Ascending aorta (tissue), 2 donors: ENCODE measurements at regions not wholly inside any gene's neighbourhood (a gene's known extent, or its start where the extent isn't known, plus 50 kb on each side); places are given as distances from the start of the nearest gene placed in this dataset.

ENCODE experiments used
- DNase-seq, 2 donors: peaks; one replicate each; pipeline ENCODE4 v3.0.0-alpha.2; 2019; ENCODE audit warnings: low spot score in 2 of 2
- H3K27ac ChIP-seq, 2 donors: fragments of 200-600 bp; sonication (generic); one replicate each; pipeline ENCODE4 v1.5.1; 2016 to 2017; ENCODE audit warnings: mild to moderate bottlenecking in 1 of 2
- H3K27me3 ChIP-seq: fragments of 200-600 bp; sonication (generic); one replicate; pipeline ENCODE4 v1.5.1; 2017
- H3K36me3 ChIP-seq, 2 donors: fragments of 200-600 bp; sonication (generic); one replicate each; pipeline ENCODE4 v1.5.1; 2016
- H3K4me1 ChIP-seq, 2 donors: fragments of 200-600 bp; sonication (generic); one replicate each; pipeline ENCODE4 v1.5.1; 2016 to 2017; ENCODE audit warnings: mild to moderate bottlenecking in 1 of 2
- H3K4me3 ChIP-seq, 2 donors: fragments of 200-600 bp; sonication (generic); one replicate each; pipeline ENCODE4 v1.5.1; 2016 to 2017; ENCODE audit warnings: mild to moderate bottlenecking in 1 of 2
- H3K9me3 ChIP-seq, 2 donors: fragments of 200-600 bp; sonication (generic); one replicate each; pipeline ENCODE4 v1.5.1; 2016
- intact Hi-C: fragments of 100-400 bp; cut with DNase I; formaldehyde crosslinking; loops from one replicate; pipeline ENCODE4 v1.15.1; 2023
- TF ChIP-seq, protein P1 (sequence below), 3 experiments: fragments of 200-600 bp in 2 of 3; fragments of 450-650 bp in 1 of 3; sonication (generic) in 2 of 3; IDR thresholded peaks; one replicate each; pipeline ENCODE4 v1.5.1; 2016 to 2019; ENCODE audit warnings: antibody characterized with exemption in 3 of 3, mild to moderate bottlenecking in 1 of 3, moderate library complexity in 1 of 3

DNA sequence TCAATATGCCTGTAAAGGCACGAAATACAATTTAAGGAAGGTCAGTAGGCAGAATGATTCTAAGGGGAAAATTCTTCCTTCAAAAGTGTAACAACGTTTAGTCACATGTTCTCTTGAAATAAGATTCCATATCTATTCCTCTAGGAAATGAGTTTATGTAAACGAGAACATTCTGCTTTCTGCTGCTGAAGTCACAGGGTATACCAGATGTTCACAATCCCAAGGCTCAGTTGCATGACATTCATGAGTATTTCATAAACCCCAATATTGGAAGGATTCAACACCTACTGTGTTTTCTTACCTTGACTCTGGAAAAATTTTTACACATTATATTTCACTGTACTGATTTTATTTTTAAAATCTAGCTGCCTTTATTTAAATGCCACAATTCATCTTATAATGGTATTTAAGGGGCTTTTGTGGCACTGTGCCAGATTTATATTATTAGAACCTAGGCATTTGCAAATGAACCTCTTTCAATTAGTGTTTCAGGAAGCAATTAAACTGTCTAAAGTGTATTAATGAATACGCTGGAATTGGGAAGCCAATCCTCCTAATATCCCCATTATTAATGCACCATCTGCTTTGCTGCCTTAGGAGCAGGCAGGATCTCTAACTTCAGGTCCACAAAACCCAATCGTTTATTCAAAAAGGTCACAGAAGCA is 542.6 kb upstream of the KLHL29 start:
- Histone ChIP-seq H3K27ac (no peak overlapping the region), H3K27me3 (no peaks in the 10 kb centered on the region), H3K9me3 (no peaks in the 10 kb centered on the region), H3K36me3 (no peaks in the 10 kb centered on the region), H3K4me3 (no peak overlapping the region), H3K4me1 (no peaks in the 10 kb centered on the region)
- no peak for DNase-seq
- TF ChIP-seq, protein P1, sequence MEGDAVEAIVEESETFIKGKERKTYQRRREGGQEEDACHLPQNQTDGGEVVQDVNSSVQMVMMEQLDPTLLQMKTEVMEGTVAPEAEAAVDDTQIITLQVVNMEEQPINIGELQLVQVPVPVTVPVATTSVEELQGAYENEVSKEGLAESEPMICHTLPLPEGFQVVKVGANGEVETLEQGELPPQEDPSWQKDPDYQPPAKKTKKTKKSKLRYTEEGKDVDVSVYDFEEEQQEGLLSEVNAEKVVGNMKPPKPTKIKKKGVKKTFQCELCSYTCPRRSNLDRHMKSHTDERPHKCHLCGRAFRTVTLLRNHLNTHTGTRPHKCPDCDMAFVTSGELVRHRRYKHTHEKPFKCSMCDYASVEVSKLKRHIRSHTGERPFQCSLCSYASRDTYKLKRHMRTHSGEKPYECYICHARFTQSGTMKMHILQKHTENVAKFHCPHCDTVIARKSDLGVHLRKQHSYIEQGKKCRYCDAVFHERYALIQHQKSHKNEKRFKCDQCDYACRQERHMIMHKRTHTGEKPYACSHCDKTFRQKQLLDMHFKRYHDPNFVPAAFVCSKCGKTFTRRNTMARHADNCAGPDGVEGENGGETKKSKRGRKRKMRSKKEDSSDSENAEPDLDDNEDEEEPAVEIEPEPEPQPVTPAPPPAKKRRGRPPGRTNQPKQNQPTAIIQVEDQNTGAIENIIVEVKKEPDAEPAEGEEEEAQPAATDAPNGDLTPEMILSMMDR (IDR thresholded peaks at IDR 0.05), result no peak
- intact Hi-C loops, result no loop called here

DNA sequence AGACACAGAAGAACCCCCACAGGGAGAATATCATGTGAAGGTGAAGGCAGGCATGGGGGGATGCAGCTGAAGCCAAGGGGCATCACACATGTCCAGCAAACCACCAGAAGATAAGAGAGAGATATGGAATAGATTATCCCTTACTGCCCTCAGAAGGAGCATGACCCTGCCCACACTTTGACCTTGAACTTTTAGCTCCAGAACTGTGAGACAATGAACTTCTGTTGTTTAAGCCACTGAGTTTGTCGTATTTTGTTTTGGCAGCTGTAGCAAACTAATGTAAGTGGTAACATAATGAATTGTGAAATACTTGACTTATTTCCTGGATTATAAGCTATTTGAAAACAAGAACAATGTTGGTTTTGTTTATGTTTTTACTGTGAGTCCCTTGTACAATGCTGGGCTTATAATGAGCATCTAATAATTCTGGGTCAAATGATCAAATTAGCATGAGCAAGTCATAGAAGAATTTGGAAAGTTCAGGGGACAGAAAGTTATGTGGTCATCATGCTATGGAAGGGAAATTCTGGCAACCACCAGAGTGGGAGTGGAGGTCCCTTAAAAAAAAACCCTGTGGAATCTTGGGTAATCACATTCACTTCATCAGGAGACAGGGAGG is 541.0 kb upstream of the KLHL29 start:
- H3K27ac ChIP-seq, result no peak overlapping the region
- no peaks in the 10 kb centered on the region for H3K27me3 ChIP-seq
- DNase-seq, result no peak
- H3K36me3 ChIP-seq, result no peaks in the 10 kb centered on the region
- H3K9me3 ChIP-seq, result no peaks in the 10 kb centered on the region
- TF ChIP-seq, protein P1 (IDR thresholded peaks at IDR 0.05), result no peak
- intact Hi-C loops, result no loop called here
- no peak overlapping the region for H3K4me3 ChIP-seq
- no peaks in the 10 kb centered on the region for H3K4me1 ChIP-seq

DNA sequence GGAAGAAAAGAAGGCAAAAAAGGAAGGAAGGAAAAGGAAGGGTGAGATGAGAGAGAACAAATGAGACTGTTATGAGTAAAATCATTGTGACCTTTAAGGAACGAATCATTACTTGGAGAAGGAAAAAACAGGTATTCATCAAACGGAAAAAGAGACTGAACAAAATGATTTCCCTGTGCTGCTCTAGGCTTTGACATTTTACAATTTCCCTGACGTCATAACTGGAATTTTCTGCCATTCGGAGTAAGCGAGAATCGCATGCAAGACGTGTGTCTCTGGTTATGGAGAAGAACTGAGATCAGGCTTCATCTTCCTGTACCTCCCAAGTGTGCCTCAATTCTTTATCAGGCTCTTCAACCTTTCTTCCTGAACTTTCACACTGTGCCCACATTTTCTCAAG is 534.7 kb upstream of the KLHL29 start:
- Histone ChIP-seq H3K27ac (no peak overlapping the region), H3K9me3 (no peaks in the 10 kb centered on the region), H3K27me3 (no peaks in the 10 kb centered on the region), H3K4me1 (no peaks in the 10 kb centered on the region), H3K36me3 (no peaks in the 10 kb centered on the region), H3K4me3 (no peak overlapping the region)
- DNase-seq, result no peak
- TF ChIP-seq, protein P1 (IDR thresholded peaks at IDR 0.05), result no peak
- intact Hi-C loops, result no loop called here

DNA sequence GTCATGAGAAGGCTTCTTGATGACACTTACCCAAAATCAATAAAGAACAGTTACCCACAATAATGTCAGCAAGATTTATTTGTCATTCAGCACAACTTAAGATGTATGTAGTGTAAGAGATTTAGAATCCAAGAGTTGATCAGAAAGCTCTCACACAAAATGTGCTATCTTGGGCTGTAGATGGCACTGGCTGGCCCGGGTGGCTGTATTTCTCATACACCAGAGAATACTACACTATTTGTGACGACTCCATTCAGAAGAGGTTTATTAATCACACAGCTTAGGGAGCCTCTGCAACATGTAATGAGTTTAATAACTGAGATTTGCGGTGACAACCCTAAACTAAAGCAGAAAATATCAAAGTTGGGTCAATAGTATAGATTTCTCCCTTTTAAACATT is 530.4 kb upstream of the KLHL29 start:
- Histone ChIP-seq H3K9me3 (no peaks in the 10 kb centered on the region), H3K36me3 (no peaks in the 10 kb centered on the region), H3K4me1 (no peaks in the 10 kb centered on the region), H3K27me3 (no peaks in the 10 kb centered on the region), H3K4me3 (no peak overlapping the region), H3K27ac (no peak overlapping the region)
- DNase-seq, result no peak
- intact Hi-C loops, result no loop called here
- TF ChIP-seq, protein P1 (IDR thresholded peaks at IDR 0.05), result no peak

DNA sequence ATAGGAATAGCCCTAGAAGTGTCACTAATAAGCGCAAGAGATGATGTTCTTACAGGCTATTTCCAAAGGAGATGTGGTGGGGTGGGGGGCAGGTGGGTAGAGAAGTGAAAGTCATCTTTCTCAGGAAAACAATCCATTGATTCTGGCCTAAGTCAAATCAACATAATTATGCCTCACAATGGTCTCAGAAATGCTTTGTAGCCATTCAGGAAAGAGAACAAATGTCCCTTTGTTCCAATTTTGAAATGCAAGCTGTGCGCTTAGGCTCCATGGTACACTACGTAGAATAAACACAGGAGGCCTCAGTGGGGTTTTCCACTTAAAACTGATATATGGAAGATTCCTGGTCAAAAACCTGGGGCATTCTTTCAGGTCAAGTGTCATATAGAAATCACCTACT is 529.9 kb upstream of the KLHL29 start:
- Histone ChIP-seq H3K4me3 (no peak overlapping the region), H3K27ac (no peak overlapping the region), H3K36me3 (no peaks in the 10 kb centered on the region), H3K27me3 (no peaks in the 10 kb centered on the region), H3K9me3 (no peaks in the 10 kb centered on the region), H3K4me1 (no peaks in the 10 kb centered on the region)
- TF ChIP-seq, protein P1 (IDR thresholded peaks at IDR 0.05), result no peak
- intact Hi-C loops, result no loop called here
- DNase-seq, result no peak
